GM13977 (cell line): ENCODE measurements at regions not wholly inside any gene's neighbourhood (a gene's known extent, or its start where the extent isn't known, plus 50 kb on each side); places are given as distances from the start of the nearest gene placed in this dataset.

Experiments
- DNase-seq: peaks from one replicate; pipeline ENCODE4 v3.0.0; 2012; ENCODE audit warnings: low spot score
- in situ Hi-C: fragments of 300-500 bp; cut with MboI; formaldehyde crosslinking; loops from one replicate; pipeline ENCODE4 v1.12.0; 2022; ENCODE audit warnings: low sequenced_read_pairs, low pct_unique_long_range_greater_than_20kb, mixed read lengths, inconsistent platforms; ENCODE audit not compliant: unreplicated experiment
- TF ChIP-seq, protein P1 (sequence below): IDR thresholded peaks from 2 replicates; pipeline ENCODE4 v1.5.1; 2012; ENCODE audit warnings: mild to moderate bottlenecking, control low read depth; ENCODE audit not compliant: insufficient read depth; ENCODE audit errors: extremely low read depth, missing control alignments

DNA sequence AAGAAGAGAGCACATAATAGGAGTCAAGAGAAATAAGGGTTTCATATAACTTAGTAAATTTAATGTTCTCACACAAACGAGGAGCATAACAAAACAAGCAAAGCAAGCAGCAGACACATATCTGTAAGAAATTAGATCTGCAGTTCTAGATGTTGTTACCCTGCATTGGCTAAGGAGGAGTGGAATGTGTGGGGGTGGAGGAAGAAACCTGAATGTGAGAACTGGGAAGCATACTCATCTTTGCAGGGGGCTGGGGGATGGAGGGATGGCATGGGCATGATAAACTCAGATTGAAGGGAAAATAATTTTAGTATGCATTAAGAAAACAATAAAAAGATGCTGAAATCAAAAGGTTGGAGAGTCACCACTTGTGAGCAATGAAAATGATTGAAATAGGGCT is 255.0 kb downstream of the LIG4 start:
- in situ Hi-C loops = no loop called here
- TF ChIP-seq, protein P1, sequence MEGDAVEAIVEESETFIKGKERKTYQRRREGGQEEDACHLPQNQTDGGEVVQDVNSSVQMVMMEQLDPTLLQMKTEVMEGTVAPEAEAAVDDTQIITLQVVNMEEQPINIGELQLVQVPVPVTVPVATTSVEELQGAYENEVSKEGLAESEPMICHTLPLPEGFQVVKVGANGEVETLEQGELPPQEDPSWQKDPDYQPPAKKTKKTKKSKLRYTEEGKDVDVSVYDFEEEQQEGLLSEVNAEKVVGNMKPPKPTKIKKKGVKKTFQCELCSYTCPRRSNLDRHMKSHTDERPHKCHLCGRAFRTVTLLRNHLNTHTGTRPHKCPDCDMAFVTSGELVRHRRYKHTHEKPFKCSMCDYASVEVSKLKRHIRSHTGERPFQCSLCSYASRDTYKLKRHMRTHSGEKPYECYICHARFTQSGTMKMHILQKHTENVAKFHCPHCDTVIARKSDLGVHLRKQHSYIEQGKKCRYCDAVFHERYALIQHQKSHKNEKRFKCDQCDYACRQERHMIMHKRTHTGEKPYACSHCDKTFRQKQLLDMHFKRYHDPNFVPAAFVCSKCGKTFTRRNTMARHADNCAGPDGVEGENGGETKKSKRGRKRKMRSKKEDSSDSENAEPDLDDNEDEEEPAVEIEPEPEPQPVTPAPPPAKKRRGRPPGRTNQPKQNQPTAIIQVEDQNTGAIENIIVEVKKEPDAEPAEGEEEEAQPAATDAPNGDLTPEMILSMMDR = no peak
- DNase-seq = no peak

DNA sequence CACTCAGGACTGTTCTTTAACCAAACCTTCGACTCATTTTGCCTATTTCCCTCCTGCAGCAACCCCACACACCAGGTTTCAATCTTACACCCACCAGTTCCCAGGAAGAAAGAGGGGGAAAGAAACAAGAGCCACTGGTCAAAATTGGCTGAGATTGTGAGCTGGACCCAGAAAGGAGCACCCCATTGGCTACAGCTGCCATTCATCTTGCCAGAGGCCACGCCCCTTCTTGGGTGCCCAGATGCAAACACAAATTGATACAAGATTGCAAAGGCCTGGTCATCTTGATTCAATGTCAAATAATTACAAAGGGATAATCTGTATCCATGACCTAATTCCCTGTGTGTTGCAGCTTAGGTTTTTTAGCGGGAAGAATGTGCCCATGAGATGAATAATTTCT is 258.4 kb downstream of the LIG4 start:
- DNase-seq = no peak
- in situ Hi-C loops = no loop called here
- TF ChIP-seq, protein P1 = no peak

DNA sequence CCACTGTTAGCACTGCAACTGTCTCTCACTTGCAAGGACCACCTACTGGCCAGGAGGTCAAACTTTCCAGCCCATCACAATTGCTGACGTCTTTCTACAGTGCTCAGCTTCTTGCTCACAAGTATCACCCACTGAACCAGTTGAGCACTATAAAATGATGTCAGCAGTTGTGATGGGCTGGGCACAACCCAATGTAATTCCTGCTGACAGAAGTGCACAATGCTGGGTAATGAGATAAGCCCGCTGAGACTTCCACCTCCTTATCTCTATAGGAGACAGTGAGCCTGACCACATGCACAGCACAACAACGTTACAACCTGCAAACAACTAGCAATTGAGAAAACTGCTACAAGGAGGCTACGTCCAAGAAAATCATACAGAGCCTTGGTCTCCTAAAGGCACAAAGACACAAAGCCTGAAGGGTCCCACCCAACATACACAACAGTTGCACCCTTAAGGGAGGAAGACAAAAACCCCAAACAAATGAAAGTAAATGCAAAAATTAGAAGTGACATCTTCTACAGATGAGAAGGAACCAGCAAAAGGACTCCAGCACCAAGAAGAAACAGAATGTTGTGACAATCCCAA is 273.2 kb downstream of the LIG4 start:
- no peak for DNase-seq
- in situ Hi-C loops = no loop called here
- TF ChIP-seq, protein P1 = no peak

- DNase-seq = no peak
- in situ Hi-C loops = no loop called here
- TF ChIP-seq, protein P1 = no peak
Measured at GRCh38 chr13:107941345-107942029, 273.8 kb downstream of the LIG4 start.

DNA sequence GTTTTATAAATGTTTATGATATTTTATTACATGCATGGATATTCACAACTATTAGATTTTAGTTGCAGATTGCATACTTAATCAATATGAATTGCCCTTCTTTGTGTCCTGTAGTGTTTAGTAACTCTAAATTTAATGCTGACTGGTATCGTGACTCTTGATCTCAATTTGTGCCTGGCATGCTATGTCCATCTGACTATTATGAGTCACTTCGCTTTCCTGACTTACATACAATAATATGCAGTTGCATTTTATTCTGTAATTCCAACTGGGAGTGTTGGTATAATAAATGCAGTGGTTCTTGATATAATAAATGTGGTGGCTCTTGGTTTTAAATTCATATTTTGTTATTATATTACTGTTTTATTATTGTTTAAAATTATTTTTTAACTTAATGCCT is 277.5 kb downstream of the LIG4 start:
- no peak for DNase-seq
- TF ChIP-seq, protein P1 = no peak
- in situ Hi-C loops = no loop called here

DNA sequence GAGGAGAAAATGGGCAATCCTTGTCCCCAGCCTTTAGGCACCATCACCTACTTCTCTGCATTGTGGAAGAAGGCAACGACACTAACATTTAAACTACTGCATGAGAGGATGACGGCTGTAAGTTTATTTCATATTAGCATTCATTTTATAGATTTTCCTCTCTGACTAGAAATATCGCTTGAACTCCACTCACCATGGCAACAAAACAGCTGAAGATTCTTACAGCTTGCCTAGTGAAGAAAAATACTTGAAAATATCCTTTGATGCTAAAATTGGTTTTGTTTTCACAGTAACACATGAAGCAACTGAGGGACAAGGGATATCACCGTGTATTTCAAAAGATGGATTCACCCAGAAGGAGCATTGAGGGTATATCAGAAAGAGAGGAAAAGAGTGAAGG is 284.3 kb downstream of the LIG4 start:
- TF ChIP-seq, protein P1 = no peak
- in situ Hi-C loops = no loop called here
- DNase-seq = no peak

DNA sequence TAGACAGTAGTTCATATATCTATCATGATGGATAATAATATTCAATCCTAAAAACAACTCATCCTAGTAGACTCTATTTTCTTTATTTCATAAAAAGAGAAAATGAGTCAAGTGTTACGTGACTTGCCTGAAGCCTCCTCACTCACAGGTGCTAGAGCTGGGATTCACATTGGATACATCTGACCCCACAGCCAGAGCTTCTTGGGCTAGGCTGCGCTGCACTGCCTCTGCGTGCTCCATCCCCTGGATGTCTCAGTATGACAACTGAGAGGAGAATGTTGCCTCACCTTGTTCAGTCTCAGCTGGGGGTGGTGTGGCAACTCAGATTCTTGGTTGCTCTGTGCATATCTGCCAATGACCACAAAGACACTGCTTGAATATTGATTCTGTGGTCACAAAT is 286.6 kb downstream of the LIG4 start:
- TF ChIP-seq, protein P1 = no peak
- in situ Hi-C loops = no loop called here
- no peak for DNase-seq
